IMR-90 (cell line): ENCODE measurements at regions not wholly inside any gene's neighbourhood (a gene's known extent, or its start where the extent isn't known, plus 50 kb on each side); places are given as distances from the start of the nearest gene placed in this dataset.

Experiments used
- ATAC-seq: fragments of 200-7000 bp; cut with Tn5 transposase; 2 replicates; pipeline ENCODE4 v1.9.1; 2020; ENCODE audit warnings: low read depth, mild to moderate bottlenecking, moderate library complexity
- BruUV-seq: library from RNA; stranded (reverse); fragments of 400-500 nt; replicated peaks from 2 replicates; lab custom pipeline; 2021; lab: Mats Ljungman, UMichigan
- CTCF ChIA-PET: fragments of 300-600 bp; formaldehyde crosslinking; extraction: SDS; loops from one replicate; lab custom pipeline; 2021; ENCODE audit warnings: antibody characterized with exemption; lab: Yijun Ruan, JAX
- POLR2A ChIA-PET: fragments of 300-600 bp; sonication (Branson Sonifier 250); formaldehyde crosslinking; loops from one replicate; lab custom pipeline; 2022; ENCODE audit warnings: antibody characterized with exemption; ENCODE audit not compliant: unreplicated experiment; lab: Charles Lee
- DNase-seq: peaks from one replicate; pipeline ENCODE4 v3.0.0; 2013
- H2AFZ ChIP-seq: replicated peaks from 2 replicates; pipeline ENCODE3; 2013; ENCODE audit warnings: low read length, mild to moderate bottlenecking; ENCODE audit not compliant: poor library complexity
- H2AK5ac ChIP-seq: 2 replicates; pipeline ENCODE4 v1.6.1; 2013; ENCODE audit warnings: low read depth, low read length, inconsistent platforms
- H2AK9ac ChIP-seq: replicated peaks from 2 replicates; pipeline ENCODE3; 2013; ENCODE audit warnings: mild to moderate bottlenecking, low read depth, low read length, moderate library complexity; ENCODE audit not compliant: poor library complexity
- H2BK120ac ChIP-seq: 2 replicates; pipeline ENCODE4 v1.6.1; 2013; ENCODE audit warnings: low read depth, low read length, inconsistent platforms
- H2BK15ac ChIP-seq: 3 replicates; pipeline ENCODE4 v1.6.1; 2013; ENCODE audit warnings: low read depth, low read length, inconsistent platforms
- H2BK20ac ChIP-seq: 2 replicates; pipeline ENCODE4 v1.6.1; 2013; ENCODE audit warnings: low read depth, mild to moderate bottlenecking, inconsistent platforms, low read length, moderate library complexity
- H2BK5ac ChIP-seq: 2 replicates; pipeline ENCODE4 v1.6.1; 2013; ENCODE audit warnings: mild to moderate bottlenecking, low read depth, low read length, inconsistent platforms; ENCODE audit not compliant: poor library complexity, severe bottlenecking
- H3K14ac ChIP-seq: replicated peaks from 2 replicates; pipeline ENCODE4 v1.6.1; 2013; ENCODE audit warnings: low read depth, low read length, inconsistent platforms
- H3K18ac ChIP-seq: 2 replicates; pipeline ENCODE4 v1.6.1; 2013; ENCODE audit warnings: low read depth, low read length, control low read depth
- H3K23ac ChIP-seq: 2 replicates; pipeline ENCODE4 v1.6.1; 2013; ENCODE audit warnings: low read depth, low read length, inconsistent platforms
- H3K27ac ChIP-seq: 2 replicates; pipeline ENCODE4 v1.5.1; 2013; ENCODE audit warnings: mild to moderate bottlenecking, control low read depth, low read length; ENCODE audit not compliant: insufficient read depth
- H3K27me3 ChIP-seq: 2 replicates; pipeline ENCODE4 v1.6.1; 2013; ENCODE audit warnings: low read length; ENCODE audit not compliant: control insufficient read depth, insufficient read depth
- H3K36me3 ChIP-seq: 2 replicates; pipeline ENCODE4 v1.6.1; 2013; ENCODE audit warnings: low read length, mixed read lengths; ENCODE audit not compliant: control insufficient read depth, insufficient read depth
- H3K4ac ChIP-seq: 2 replicates; pipeline ENCODE4 v1.6.1; 2013; ENCODE audit warnings: low read depth, low read length, inconsistent platforms
- H3K4me1 ChIP-seq: 2 replicates; pipeline ENCODE4 v1.6.1; 2013; ENCODE audit warnings: low read length, mixed read lengths; ENCODE audit not compliant: control insufficient read depth, insufficient read depth
- H3K4me2 ChIP-seq: 2 replicates; pipeline ENCODE4 v1.6.1; 2013; ENCODE audit warnings: low read depth, mild to moderate bottlenecking, control low read depth, low read length, moderate library complexity
- H3K4me3 ChIP-seq: 2 replicates; pipeline ENCODE4 v1.5.1; 2013; ENCODE audit warnings: low read depth, mild to moderate bottlenecking, control low read depth, low read length, moderate library complexity; ENCODE audit not compliant: insufficient read depth
- H3K56ac ChIP-seq: 2 replicates; pipeline ENCODE4 v1.6.1; 2013; ENCODE audit warnings: low read length, inconsistent platforms; ENCODE audit not compliant: insufficient read depth; ENCODE audit errors: extremely low read depth
- H3K79me1 ChIP-seq, 2 experiments: 2 replicates each; pipeline ENCODE4 v1.6.1; 2013; ENCODE audit warnings: low read length in 2 of 2, inconsistent platforms in 1 of 2, low read depth in 1 of 2
- H3K9ac ChIP-seq: 2 replicates; pipeline ENCODE4 v1.6.1; 2013; ENCODE audit warnings: low read depth, low read length, control low read depth
- H3K9me1 ChIP-seq: 2 replicates; pipeline ENCODE4 v1.6.1; 2013; ENCODE audit warnings: low read length, inconsistent platforms; ENCODE audit not compliant: insufficient read depth
- H3K9me3 ChIP-seq: 2 replicates; pipeline ENCODE4 v1.6.1; 2013; ENCODE audit warnings: low read length; ENCODE audit not compliant: control insufficient read depth, insufficient read depth
- H4K20me1 ChIP-seq: 2 replicates; pipeline ENCODE4 v1.6.1; 2013; ENCODE audit warnings: low read length, inconsistent platforms; ENCODE audit not compliant: insufficient read depth
- H4K5ac ChIP-seq: 2 replicates; pipeline ENCODE4 v1.6.1; 2013; ENCODE audit warnings: mild to moderate bottlenecking, low read depth, low read length, control low read depth
- H4K8ac ChIP-seq, 2 experiments: 2 replicates each; pipeline ENCODE4 v1.6.1; 2013; ENCODE audit warnings: low read depth in 2 of 2, low read length in 2 of 2, control low read depth in 1 of 2, inconsistent platforms in 1 of 2
- H4K91ac ChIP-seq: 2 replicates; pipeline ENCODE4 v1.6.1; 2013; ENCODE audit warnings: low read depth, low read length, inconsistent platforms; ENCODE audit not compliant: insufficient read depth
- CHD1 ChIP-seq: IDR thresholded peaks from 2 replicates; pipeline ENCODE4 v1.6.1; 2012; ENCODE audit warnings: low read depth, low read length, improper control_type of control experiment
- FOS ChIP-seq: fragments of 150-350 bp; IDR thresholded peaks from 2 replicates; pipeline ENCODE4 v1.6.1; 2016; ENCODE audit warnings: low read depth, low read length
- MAZ ChIP-seq: IDR thresholded peaks from 2 replicates; pipeline ENCODE4 v1.6.1; 2012; ENCODE audit warnings: low read depth, mild to moderate bottlenecking, low read length, improper control_type of control experiment, moderate library complexity, borderline replicate concordance
- POLR2A ChIP-seq: IDR thresholded peaks from 2 replicates; pipeline ENCODE4 v1.6.1; 2012; ENCODE audit warnings: mild to moderate bottlenecking, low read depth, low read length
- RAD21 ChIP-seq: IDR thresholded peaks from 2 replicates; pipeline ENCODE4 v1.6.1; 2012; ENCODE audit warnings: low read length, improper control_type of control experiment
- RCOR1 ChIP-seq: IDR thresholded peaks from 2 replicates; pipeline ENCODE4 v1.6.1; 2012; ENCODE audit warnings: mild to moderate bottlenecking, low read length, improper control_type of control experiment; ENCODE audit not compliant: insufficient replicate concordance
- RFX5 ChIP-seq: IDR thresholded peaks from 2 replicates; pipeline ENCODE4 v1.8.0; 2012; ENCODE audit warnings: low read depth, mild to moderate bottlenecking, low read length, moderate library complexity
- SMC3 ChIP-seq: fragments of 150-350 bp; IDR thresholded peaks from 2 replicates; pipeline ENCODE4 v1.6.1; 2016; ENCODE audit warnings: low read depth, mild to moderate bottlenecking, antibody characterized with exemption, low read length, moderate library complexity
- WGBS, 2 experiments: methylation state at CpG; one replicate each; pipeline versions ENCODE4 v1.1.5 to v1.1.7; 2013; ENCODE audit warnings: missing lambda C conversion rate in 2 of 2; ENCODE audit not compliant: insufficient read length in 1 of 2; ENCODE audit errors: extremely low coverage in 2 of 2; 5-methylcytosine and 5-hydroxymethylcytosine counted together
- dilution Hi-C: fragments of 300-500 bp; cut with HindIII; formaldehyde crosslinking; loops from one replicate; pipeline ENCODE4 v1.14.3; 2018; ENCODE audit warnings: low sequenced_read_pairs; ENCODE audit not compliant: unreplicated experiment
- in situ Hi-C: fragments of 300-500 bp; cut with MboI; formaldehyde crosslinking; loops from 3 replicates; pipeline ENCODE4 v1.14.3; 2019; ENCODE audit warnings: low sequenced_read_pairs, inconsistent platforms, mixed read lengths
- intact Hi-C: fragments of 100-400 bp; cut with micrococcal nuclease; formaldehyde crosslinking; loops from 2 replicates; pipeline ENCODE4 v1.10.0; 2022
- TF ChIP-seq, protein P1 (sequence below): fragments of 150-350 bp; IDR thresholded peaks from 2 replicates; pipeline ENCODE4 v1.6.1; 2016; ENCODE audit warnings: low read depth, mild to moderate bottlenecking, low read length, moderate library complexity, borderline replicate concordance

DNA sequence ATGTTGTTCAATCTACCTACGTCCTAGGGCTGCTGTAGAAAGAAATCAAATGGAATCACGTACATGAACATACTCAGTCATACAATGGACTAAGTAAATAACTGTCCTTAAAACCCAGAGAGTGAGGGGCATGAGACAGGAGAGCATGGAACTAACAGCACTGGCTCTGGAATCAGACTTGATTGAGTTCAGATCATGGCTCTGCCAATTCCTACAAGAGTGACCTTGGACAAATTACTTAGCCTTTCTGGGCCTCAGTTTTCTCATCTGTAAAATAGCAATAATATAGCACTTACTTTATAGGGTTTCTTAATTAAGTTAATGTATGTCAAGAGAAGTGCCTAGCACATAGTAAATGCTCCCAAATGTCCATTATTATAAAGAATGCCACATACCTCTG lies 106.8 kb downstream of the HNRNPLL start:
- H3K27me3 ChIP-seq: peaks cover 53% of the 10 kb centered on the region
- no peak overlapping the region for H3K9ac ChIP-seq
- no peak overlapping the region for H3K18ac ChIP-seq
- H4K20me1 ChIP-seq: no peaks in the 10 kb centered on the region
- H4K5ac ChIP-seq: no peak overlapping the region
- intact Hi-C loops: no loop called here
- H3K79me1 ChIP-seq: no peaks in the 10 kb centered on the region
- H3K4ac ChIP-seq: no peak overlapping the region
- 83% methylated on average over 1 of the region's 2 CpGs; no CpG with 5 or more reads in 1 of the 2 experiments for WGBS, 2 experiments
- H3K9me3 ChIP-seq: 0 out of 2 replicates have a peak, but pooled peaks cover 2% of the 10 kb centered on the region
- no peak overlapping the region for H3K27ac ChIP-seq
- H3K36me3 ChIP-seq: no peaks in the 10 kb centered on the region
- BruUV-seq: no TSS peak
- ATAC-seq (no peak), DNase-seq (no peak)
- no peak overlapping the region for H2AK9ac ChIP-seq
- H4K91ac ChIP-seq: no peak overlapping the region
- H2BK15ac ChIP-seq: no peak overlapping the region
- H4K8ac ChIP-seq: no peak overlapping the region
- H3K4me3 ChIP-seq: no peak overlapping the region
- no peak overlapping the region for H3K56ac ChIP-seq
- no peak overlapping the region for H3K23ac ChIP-seq
- no peaks in the 10 kb centered on the region; the same call in 1 of the 2 replicates for H3K9me1 ChIP-seq
- dilution Hi-C loops: no loop called here
- H3K4me1 ChIP-seq: 0 out of 2 replicates have a peak, but pooled peaks cover 1% of the 10 kb centered on the region
- H2BK5ac ChIP-seq: no peak overlapping the region
- no peak overlapping the region for H2AK5ac ChIP-seq
- H3K14ac ChIP-seq: no peak overlapping the region
- no peak overlapping the region for H2AFZ ChIP-seq
- H2BK20ac ChIP-seq: no peak overlapping the region
- ChIA-PET CTCF (no interaction called here), POLR2A (no interaction called here)
- TF ChIP-seq, protein P1, sequence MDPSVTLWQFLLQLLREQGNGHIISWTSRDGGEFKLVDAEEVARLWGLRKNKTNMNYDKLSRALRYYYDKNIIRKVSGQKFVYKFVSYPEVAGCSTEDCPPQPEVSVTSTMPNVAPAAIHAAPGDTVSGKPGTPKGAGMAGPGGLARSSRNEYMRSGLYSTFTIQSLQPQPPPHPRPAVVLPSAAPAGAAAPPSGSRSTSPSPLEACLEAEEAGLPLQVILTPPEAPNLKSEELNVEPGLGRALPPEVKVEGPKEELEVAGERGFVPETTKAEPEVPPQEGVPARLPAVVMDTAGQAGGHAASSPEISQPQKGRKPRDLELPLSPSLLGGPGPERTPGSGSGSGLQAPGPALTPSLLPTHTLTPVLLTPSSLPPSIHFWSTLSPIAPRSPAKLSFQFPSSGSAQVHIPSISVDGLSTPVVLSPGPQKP: no peak
- TF ChIP-seq CHD1: no peak
- no peak for TF ChIP-seq RCOR1
- TF ChIP-seq MAZ: no peak
- TF ChIP-seq RAD21: no peak
- no peak for TF ChIP-seq FOS
- TF ChIP-seq POLR2A: no peak
- TF ChIP-seq RFX5: no peak
- no peak for TF ChIP-seq SMC3
- in situ Hi-C loops: no loop called here
- H2BK120ac ChIP-seq: no peak overlapping the region
- no peak overlapping the region for H3K4me2 ChIP-seq
